ENCODE measurements at regions not wholly inside any gene's neighbourhood (a gene's known extent, or its start where the extent isn't known, plus 50 kb on each side); places are given as distances from the start of the nearest gene placed in this dataset.

DNA sequence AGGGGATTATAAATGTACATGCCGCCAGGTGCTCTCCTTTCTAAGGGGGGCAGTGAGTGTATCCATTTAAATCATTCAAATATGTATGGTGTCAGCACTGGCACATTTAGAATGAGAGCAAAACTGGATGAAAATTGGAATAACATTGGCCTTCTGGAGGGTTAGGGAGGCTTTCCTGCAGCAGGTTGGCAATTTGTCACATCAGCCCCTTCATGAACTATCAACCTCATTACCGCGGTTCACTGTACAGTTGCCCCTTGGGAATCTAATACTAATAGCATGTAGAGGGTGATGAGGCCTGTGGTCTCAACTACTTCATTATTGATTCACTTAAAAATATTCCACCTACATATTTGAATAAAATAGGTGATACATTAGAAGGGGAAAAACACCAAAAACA lies 117.9 kb downstream of the PDHA2 start:
- Histone ChIP-seq H3K36me3 (no peaks in the 10 kb centered on the region), H3K27me3 (no peaks in the 10 kb centered on the region), H3K4me1 (no peaks in the 10 kb centered on the region), H3K27ac (no peak overlapping the region), H3K4me3 (no peak overlapping the region), H3K9me3 (no peaks in the 10 kb centered on the region)
- WGBS, result 93% methylated on average over 3 of the region's 3 CpGs
- DNase-seq (ENCODE audit: low spot score in 2 of 2), result no peak
- TF ChIP-seq POLR2A (IDR thresholded peaks at IDR 0.05) (no peak), EP300 (IDR thresholded peaks at IDR 0.05) (no peak), POLR2AphosphoS5 (IDR thresholded peaks at IDR 0.05) (no peak)
- TF ChIP-seq, protein P1, sequence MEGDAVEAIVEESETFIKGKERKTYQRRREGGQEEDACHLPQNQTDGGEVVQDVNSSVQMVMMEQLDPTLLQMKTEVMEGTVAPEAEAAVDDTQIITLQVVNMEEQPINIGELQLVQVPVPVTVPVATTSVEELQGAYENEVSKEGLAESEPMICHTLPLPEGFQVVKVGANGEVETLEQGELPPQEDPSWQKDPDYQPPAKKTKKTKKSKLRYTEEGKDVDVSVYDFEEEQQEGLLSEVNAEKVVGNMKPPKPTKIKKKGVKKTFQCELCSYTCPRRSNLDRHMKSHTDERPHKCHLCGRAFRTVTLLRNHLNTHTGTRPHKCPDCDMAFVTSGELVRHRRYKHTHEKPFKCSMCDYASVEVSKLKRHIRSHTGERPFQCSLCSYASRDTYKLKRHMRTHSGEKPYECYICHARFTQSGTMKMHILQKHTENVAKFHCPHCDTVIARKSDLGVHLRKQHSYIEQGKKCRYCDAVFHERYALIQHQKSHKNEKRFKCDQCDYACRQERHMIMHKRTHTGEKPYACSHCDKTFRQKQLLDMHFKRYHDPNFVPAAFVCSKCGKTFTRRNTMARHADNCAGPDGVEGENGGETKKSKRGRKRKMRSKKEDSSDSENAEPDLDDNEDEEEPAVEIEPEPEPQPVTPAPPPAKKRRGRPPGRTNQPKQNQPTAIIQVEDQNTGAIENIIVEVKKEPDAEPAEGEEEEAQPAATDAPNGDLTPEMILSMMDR (IDR thresholded peaks at IDR 0.05), result no peak

DNA sequence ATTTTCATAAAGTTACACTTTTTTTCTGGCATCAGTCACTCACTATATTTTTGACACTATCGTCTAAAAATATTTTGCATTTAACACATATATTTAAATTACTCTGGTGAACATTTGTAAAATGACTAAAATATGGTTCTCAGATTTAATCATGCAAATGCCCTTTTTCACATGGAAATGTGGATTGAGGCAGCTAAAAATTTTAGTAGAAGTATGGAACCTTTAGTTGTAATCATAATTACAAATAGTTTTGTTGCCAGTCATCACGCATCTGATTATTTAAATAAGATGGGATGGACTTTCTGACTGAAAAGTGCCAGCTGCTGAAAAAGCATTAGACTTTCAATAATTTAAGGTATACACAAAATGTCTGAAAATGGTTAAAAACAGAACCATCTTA lies 119.3 kb downstream of the PDHA2 start:
- H3K36me3 ChIP-seq, result no peaks in the 10 kb centered on the region
- 73% methylated on average over 2 of the region's 2 CpGs for WGBS
- H3K4me3 ChIP-seq, result no peak overlapping the region
- H3K27me3 ChIP-seq, result no peaks in the 10 kb centered on the region
- TF ChIP-seq POLR2A (IDR thresholded peaks at IDR 0.05) (no peak), POLR2AphosphoS5 (IDR thresholded peaks at IDR 0.05) (no peak), EP300 (IDR thresholded peaks at IDR 0.05) (no peak)
- TF ChIP-seq, protein P1 (IDR thresholded peaks at IDR 0.05), result no peak
- DNase-seq (ENCODE audit: low spot score in 2 of 2), result no peak
- no peak overlapping the region for H3K27ac ChIP-seq
- H3K4me1 ChIP-seq, result no peaks in the 10 kb centered on the region
- no peaks in the 10 kb centered on the region for H3K9me3 ChIP-seq

DNA sequence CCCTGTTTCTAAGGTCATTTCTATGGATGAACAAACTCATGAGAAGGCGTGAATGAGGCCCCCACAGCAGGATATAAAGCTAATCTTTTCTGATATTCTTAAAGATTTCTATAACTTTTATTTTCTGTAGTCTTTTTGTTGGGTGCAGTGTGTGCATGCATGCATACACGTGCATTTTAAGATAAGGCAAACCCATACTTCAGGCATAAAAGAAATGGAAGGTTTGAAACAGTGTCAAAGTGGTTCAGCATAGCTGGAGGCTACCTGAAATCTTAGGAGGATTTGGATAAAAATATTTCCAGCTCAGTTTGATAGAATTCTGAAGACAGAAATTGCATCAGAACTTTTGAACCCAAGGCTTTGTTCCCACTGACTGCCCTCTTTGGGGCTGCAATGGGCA lies 119.7 kb downstream of the PDHA2 start:
- Histone ChIP-seq H3K4me1 (no peaks in the 10 kb centered on the region), H3K9me3 (no peaks in the 10 kb centered on the region), H3K27ac (no peak overlapping the region), H3K36me3 (no peaks in the 10 kb centered on the region), H3K27me3 (no peaks in the 10 kb centered on the region), H3K4me3 (no peak overlapping the region)
- TF ChIP-seq EP300 (IDR thresholded peaks at IDR 0.05) (no peak), POLR2AphosphoS5 (IDR thresholded peaks at IDR 0.05) (no peak), POLR2A (IDR thresholded peaks at IDR 0.05) (no peak)
- TF ChIP-seq, protein P1 (IDR thresholded peaks at IDR 0.05), result no peak
- DNase-seq (ENCODE audit: low spot score in 2 of 2), result no peak
- WGBS, result 60% methylated on average over 2 of the region's 2 CpGs

DNA sequence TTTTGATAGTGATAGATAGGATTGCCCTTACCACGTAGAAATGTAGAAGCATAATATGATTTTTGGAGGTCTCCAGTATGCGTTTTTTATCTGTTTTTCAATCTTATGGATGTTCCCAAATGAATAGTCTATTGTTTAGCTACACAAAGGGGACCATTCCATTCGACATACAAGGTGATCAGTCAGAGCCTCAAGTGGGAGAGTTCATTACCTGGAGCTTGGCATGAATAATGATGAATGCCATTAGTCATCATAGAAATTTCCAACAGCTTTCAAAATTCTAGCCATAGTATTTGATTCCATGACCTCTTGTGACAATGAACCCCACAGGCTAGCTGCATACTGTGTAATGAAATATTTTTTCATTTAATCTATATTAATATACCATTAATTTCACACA lies 123.6 kb downstream of the PDHA2 start:
- H3K27ac ChIP-seq, result no peak overlapping the region
- no peak for DNase-seq (ENCODE audit: low spot score in 2 of 2)
- H3K36me3 ChIP-seq, result no peaks in the 10 kb centered on the region
- TF ChIP-seq POLR2AphosphoS5 (IDR thresholded peaks at IDR 0.05) (no peak), POLR2A (IDR thresholded peaks at IDR 0.05) (no peak), EP300 (IDR thresholded peaks at IDR 0.05) (no peak)
- TF ChIP-seq, protein P1 (IDR thresholded peaks at IDR 0.05), result no peak
- no peaks in the 10 kb centered on the region for H3K9me3 ChIP-seq
- H3K4me1 ChIP-seq, result no peaks in the 10 kb centered on the region
- no peaks in the 10 kb centered on the region for H3K27me3 ChIP-seq
- WGBS, result 63% methylated on average over 3 of the region's 3 CpGs
- H3K4me3 ChIP-seq, result no peak overlapping the region

DNA sequence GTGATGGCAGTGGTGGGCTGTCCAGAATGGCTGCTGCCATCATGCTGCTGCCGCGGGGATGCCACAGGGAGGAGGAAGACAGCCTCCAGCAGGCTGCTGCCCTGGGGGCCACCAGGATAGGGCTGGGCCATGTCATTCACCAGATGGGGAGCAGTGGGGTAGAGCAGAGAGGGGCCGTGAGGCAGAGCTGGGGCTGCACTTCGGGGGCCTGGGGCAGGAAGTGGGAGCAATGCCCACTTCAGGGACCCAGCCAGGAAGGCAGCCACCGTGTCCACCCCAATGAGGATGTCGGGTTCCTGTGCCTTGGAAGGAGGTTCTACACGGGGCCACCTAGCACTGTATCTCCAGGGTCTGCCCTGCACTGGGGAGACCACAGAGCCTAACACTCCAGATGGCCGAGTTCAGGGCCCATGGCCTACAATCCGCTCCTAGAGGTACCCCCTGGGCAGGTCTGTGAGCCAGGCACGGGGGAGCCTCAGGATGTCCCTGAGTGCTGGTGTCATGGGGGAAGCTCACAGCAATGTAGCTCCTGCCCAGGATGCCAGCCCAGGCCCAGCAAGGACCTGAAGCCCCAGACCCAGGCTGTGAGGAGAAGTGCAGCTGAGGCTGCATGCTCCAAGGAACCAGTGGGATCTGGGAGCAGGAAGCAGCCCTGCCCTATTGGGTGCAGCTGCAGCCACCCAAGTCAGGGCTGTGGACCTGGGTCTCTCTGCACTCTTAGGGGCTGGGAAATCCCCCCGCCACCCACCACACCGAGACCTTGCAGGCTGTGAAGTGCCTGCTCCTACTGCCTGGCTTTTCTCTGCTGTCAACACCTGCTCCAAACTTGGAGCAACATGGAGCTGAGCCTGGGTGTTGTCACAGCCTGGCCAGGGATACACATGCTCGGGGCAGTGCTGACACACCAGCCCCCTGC lies 140.3 kb downstream of the PDHA2 start:
- no peaks in the 10 kb centered on the region for H3K4me1 ChIP-seq
- no peak overlapping the region for H3K4me3 ChIP-seq
- peaks cover 8% of the 10 kb centered on the region for H3K9me3 ChIP-seq
- TF ChIP-seq, protein P1 (IDR thresholded peaks at IDR 0.05), result no peak
- TF ChIP-seq EP300 (IDR thresholded peaks at IDR 0.05) (no peak), POLR2AphosphoS5 (IDR thresholded peaks at IDR 0.05) (no peak), POLR2A (IDR thresholded peaks at IDR 0.05) (no peak)
- H3K36me3 ChIP-seq, result no peaks in the 10 kb centered on the region
- no peak overlapping the region for H3K27ac ChIP-seq
- no peaks in the 10 kb centered on the region for H3K27me3 ChIP-seq
- 100% methylated on average over 5 of the region's 13 CpGs for WGBS
- DNase-seq (ENCODE audit: low spot score in 2 of 2), result peak in 1 of 2 donors; percentile 52

Data from suprapubic skin (tissue), 4 donors.